Astrocyte (in vitro differentiated cells and primary cell): ENCODE measurements at regions not wholly inside any gene's neighbourhood (a gene's known extent, or its start where the extent isn't known, plus 50 kb on each side); places are given as distances from the start of the nearest gene placed in this dataset.

Source experiments
- DNase-seq: peaks from one replicate; pipeline ENCODE4 v3.0.0-alpha.2; 2010; ENCODE audit warnings: low read depth
- FAIRE-seq: peaks from 2 replicates; lab custom pipeline; 2011; peaks lifted over from hg19 to GRCh38; lab: Jason Lieb, UNC
- H2AFZ ChIP-seq: 2 replicates; pipeline ENCODE4 v1.6.0; 2012; ENCODE audit warnings: low read depth, low read length, inconsistent platforms
- H3K27ac ChIP-seq: 2 replicates; pipeline ENCODE4 v1.5.1; 2011; ENCODE audit warnings: low read depth, low read length, inconsistent platforms
- H3K27me3 ChIP-seq: 2 replicates; pipeline ENCODE4 v1.6.0; 2011; ENCODE audit warnings: low read length, inconsistent platforms; ENCODE audit not compliant: insufficient read depth
- H3K36me3 ChIP-seq: 2 replicates; pipeline ENCODE4 v1.5.1; 2011; ENCODE audit warnings: low read length, inconsistent platforms; ENCODE audit not compliant: insufficient read depth
- H3K4me1 ChIP-seq: 2 replicates; pipeline ENCODE4 v1.5.1; 2011; ENCODE audit warnings: low read length, inconsistent platforms; ENCODE audit not compliant: insufficient read depth
- H3K4me2 ChIP-seq: 2 replicates; pipeline ENCODE4 v1.6.0; 2012; ENCODE audit warnings: low read length, inconsistent platforms
- H3K4me3 ChIP-seq: 2 replicates; pipeline ENCODE4 v1.5.1; 2011; ENCODE audit warnings: low read depth, mild to moderate bottlenecking, low read length, inconsistent platforms; ENCODE audit not compliant: insufficient read depth
- H3K79me2 ChIP-seq: 2 replicates; pipeline ENCODE4 v1.6.0; 2012; ENCODE audit warnings: mild to moderate bottlenecking, low read length, inconsistent platforms; ENCODE audit not compliant: insufficient read depth
- H3K9ac ChIP-seq: 2 replicates; pipeline ENCODE4 v1.6.0; 2012; ENCODE audit warnings: mild to moderate bottlenecking, low read length, inconsistent platforms
- H3K9me3 ChIP-seq: 2 replicates; pipeline ENCODE4 v1.5.1; 2012; ENCODE audit warnings: low read depth, mild to moderate bottlenecking, low read length, inconsistent platforms; ENCODE audit not compliant: insufficient read depth
- H4K20me1 ChIP-seq: 2 replicates; pipeline ENCODE4 v1.6.0; 2012; ENCODE audit warnings: low read length, inconsistent platforms; ENCODE audit not compliant: insufficient read depth
- H3K27ac Mint-ChIP-seq: one replicate; pipeline ENCODE4 v1.8.0; 2021; ENCODE audit warnings: mild to moderate bottlenecking, mixed read lengths; ENCODE audit not compliant: unreplicated experiment
- H3K27me3 Mint-ChIP-seq: one replicate; pipeline ENCODE4 v1.8.0; 2021; ENCODE audit warnings: low read depth, mixed read lengths; ENCODE audit not compliant: unreplicated experiment
- H3K36me3 Mint-ChIP-seq: one replicate; pipeline ENCODE4 v1.8.0; 2021; ENCODE audit warnings: low read depth, mixed read lengths; ENCODE audit not compliant: unreplicated experiment
- H3K4me1 Mint-ChIP-seq: one replicate; pipeline ENCODE4 v1.8.0; 2021; ENCODE audit warnings: low read depth, mixed read lengths; ENCODE audit not compliant: unreplicated experiment
- H3K4me3 Mint-ChIP-seq: one replicate; pipeline ENCODE4 v1.8.0; 2021; ENCODE audit warnings: mild to moderate bottlenecking, moderate library complexity, mixed read lengths; ENCODE audit not compliant: unreplicated experiment
- H3K9me3 Mint-ChIP-seq: one replicate; pipeline ENCODE4 v1.8.0; 2021; ENCODE audit warnings: mild to moderate bottlenecking, mixed read lengths; ENCODE audit not compliant: unreplicated experiment
- EZH2 ChIP-seq: IDR thresholded peaks from 2 replicates; pipeline ENCODE4 v1.6.1; 2012; ENCODE audit warnings: mild to moderate bottlenecking, low read length, inconsistent platforms; ENCODE audit not compliant: insufficient read depth
- TF ChIP-seq, protein P1 (sequence below): IDR thresholded peaks from 2 replicates; pipeline ENCODE4 v1.5.1; 2011; ENCODE audit warnings: low read depth, mild to moderate bottlenecking, inconsistent platforms, low read length, moderate library complexity; ENCODE audit not compliant: insufficient read depth

DNA sequence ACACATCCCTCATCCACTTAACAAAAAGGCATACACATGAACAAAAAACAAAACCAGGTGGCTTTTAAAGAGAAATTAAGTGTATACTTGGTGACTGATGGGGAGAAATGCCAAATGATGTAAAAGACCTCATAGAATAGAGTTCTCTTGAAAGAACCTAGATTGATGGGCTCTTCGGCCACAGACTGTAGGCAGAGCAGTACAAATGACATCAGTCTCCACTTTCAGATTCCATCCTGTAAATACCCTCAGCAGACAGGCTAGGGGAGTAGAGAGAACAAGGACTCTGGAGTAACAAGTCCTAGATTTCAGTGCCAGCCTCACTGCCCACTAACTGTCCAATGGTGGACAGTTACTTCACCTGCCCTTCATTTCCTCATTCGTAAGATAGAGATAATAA, 203.8 kb downstream of the MZT1 start:
- Histone ChIP-seq H3K27me3 (no peaks in the 10 kb centered on the region), H3K79me2 (no peaks in the 10 kb centered on the region), H3K4me3 (no peak overlapping the region), H3K36me3 (no peaks in the 10 kb centered on the region), H3K27ac (no peak overlapping the region), H2AFZ (no peak overlapping the region), H3K9me3 (no peaks in the 10 kb centered on the region), H3K4me2 (no peak overlapping the region), H3K4me1 (no peaks in the 10 kb centered on the region), H4K20me1 (no peaks in the 10 kb centered on the region), H3K9ac (no peak overlapping the region)
- FAIRE-seq: no peak
- TF ChIP-seq EZH2: no peak
- TF ChIP-seq, protein P1, sequence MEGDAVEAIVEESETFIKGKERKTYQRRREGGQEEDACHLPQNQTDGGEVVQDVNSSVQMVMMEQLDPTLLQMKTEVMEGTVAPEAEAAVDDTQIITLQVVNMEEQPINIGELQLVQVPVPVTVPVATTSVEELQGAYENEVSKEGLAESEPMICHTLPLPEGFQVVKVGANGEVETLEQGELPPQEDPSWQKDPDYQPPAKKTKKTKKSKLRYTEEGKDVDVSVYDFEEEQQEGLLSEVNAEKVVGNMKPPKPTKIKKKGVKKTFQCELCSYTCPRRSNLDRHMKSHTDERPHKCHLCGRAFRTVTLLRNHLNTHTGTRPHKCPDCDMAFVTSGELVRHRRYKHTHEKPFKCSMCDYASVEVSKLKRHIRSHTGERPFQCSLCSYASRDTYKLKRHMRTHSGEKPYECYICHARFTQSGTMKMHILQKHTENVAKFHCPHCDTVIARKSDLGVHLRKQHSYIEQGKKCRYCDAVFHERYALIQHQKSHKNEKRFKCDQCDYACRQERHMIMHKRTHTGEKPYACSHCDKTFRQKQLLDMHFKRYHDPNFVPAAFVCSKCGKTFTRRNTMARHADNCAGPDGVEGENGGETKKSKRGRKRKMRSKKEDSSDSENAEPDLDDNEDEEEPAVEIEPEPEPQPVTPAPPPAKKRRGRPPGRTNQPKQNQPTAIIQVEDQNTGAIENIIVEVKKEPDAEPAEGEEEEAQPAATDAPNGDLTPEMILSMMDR: no peak
- H3K4me1 Mint-ChIP-seq: peaks cover 10% of the 10 kb centered on the region
- no peaks in the 10 kb centered on the region for H3K9me3 Mint-ChIP-seq
- no peaks in the 10 kb centered on the region for H3K27me3 Mint-ChIP-seq
- H3K27ac Mint-ChIP-seq: no peak overlapping the region
- H3K4me3 Mint-ChIP-seq: no peak overlapping the region
- DNase-seq: peak; percentile 3
- no peaks in the 10 kb centered on the region for H3K36me3 Mint-ChIP-seq

DNA sequence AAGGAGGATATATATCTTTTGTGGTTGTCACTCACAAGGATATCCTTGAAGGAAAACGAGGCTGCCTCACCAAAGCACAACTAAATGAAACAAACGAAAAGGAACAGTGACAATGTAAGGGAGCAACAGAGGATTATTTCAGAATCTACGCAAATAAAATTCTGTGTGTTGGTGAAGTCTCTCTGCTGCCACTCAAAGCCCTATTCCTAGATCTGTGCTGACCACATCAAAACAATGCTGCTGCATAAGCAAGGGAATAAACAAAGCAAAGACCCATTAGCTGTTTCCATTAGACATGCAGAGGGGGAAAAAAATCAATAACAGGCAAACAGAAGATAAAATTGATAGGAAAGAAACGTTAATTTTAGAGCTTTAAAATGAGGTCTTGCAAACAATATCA, 204.4 kb downstream of the MZT1 start:
- peaks cover 10% of the 10 kb centered on the region for H3K4me1 Mint-ChIP-seq
- H3K9ac ChIP-seq: no peak overlapping the region
- H3K36me3 ChIP-seq: no peaks in the 10 kb centered on the region
- H3K9me3 ChIP-seq: no peaks in the 10 kb centered on the region
- no peaks in the 10 kb centered on the region for H4K20me1 ChIP-seq
- no peaks in the 10 kb centered on the region for H3K79me2 ChIP-seq
- H3K4me3 ChIP-seq: no peak overlapping the region
- no peaks in the 10 kb centered on the region for H3K4me1 ChIP-seq
- no peaks in the 10 kb centered on the region for H3K9me3 Mint-ChIP-seq
- DNase-seq (no peak), FAIRE-seq (no peak)
- H3K27ac Mint-ChIP-seq: no peak overlapping the region
- no peak overlapping the region for H3K27ac ChIP-seq
- no peaks in the 10 kb centered on the region for H3K36me3 Mint-ChIP-seq
- H3K4me2 ChIP-seq: no peak overlapping the region
- H3K4me3 Mint-ChIP-seq: no peak overlapping the region
- H3K27me3 Mint-ChIP-seq: no peaks in the 10 kb centered on the region
- H3K27me3 ChIP-seq: no peaks in the 10 kb centered on the region
- no peak for TF ChIP-seq EZH2
- TF ChIP-seq, protein P1: no peak
- no peak overlapping the region for H2AFZ ChIP-seq

DNA sequence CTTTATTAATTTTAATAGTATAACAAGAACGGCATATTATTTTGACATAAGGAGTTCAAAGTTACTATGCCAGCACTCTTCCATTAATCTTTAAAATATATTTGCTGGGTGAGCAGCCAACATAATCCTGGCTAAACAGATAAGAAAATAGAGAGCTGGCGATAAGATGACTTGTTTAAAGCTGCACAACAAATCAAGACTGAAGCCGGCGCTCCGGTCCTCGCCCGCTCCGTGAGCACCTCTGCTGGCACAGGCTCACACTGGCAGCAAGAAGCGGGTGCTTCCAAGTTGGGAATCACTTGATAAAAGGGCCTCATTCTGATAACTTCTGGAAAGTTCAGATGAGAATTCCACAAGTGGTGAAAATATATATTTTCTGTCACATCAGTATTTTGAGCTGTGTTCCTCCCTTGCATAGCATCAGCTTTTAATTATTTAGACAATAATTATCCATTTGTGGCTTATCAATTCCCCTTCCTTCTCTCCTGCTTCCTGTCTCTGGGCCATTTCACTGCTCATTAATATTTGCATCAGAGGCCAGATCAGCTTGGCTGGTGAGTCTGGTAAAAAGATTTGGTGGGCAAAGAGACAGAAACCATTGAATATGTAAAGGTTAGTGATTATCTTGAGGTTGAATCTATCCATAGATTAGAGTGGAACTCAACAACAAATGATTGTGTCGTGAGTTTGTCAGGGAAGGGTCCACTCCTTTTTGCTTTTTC, 205.3 kb downstream of the MZT1 start:
- peaks cover 10% of the 10 kb centered on the region for H3K4me1 Mint-ChIP-seq
- Histone ChIP-seq H3K4me1 (no peaks in the 10 kb centered on the region), H2AFZ (no peak overlapping the region), H3K27ac (no peak overlapping the region), H3K4me3 (no peak overlapping the region), H4K20me1 (no peaks in the 10 kb centered on the region), H3K36me3 (no peaks in the 10 kb centered on the region), H3K27me3 (no peaks in the 10 kb centered on the region), H3K4me2 (no peak overlapping the region), H3K79me2 (no peaks in the 10 kb centered on the region), H3K9me3 (no peaks in the 10 kb centered on the region), H3K9ac (no peak overlapping the region)
- TF ChIP-seq, protein P1: no peak
- TF ChIP-seq EZH2: no peak
- H3K9me3 Mint-ChIP-seq: no peaks in the 10 kb centered on the region
- FAIRE-seq: no peak
- no peak overlapping the region for H3K4me3 Mint-ChIP-seq
- H3K27ac Mint-ChIP-seq: no peak overlapping the region
- DNase-seq: no peak
- no peaks in the 10 kb centered on the region for H3K36me3 Mint-ChIP-seq
- no peaks in the 10 kb centered on the region for H3K27me3 Mint-ChIP-seq
